ENCODE measurements at regions not wholly inside any gene's neighbourhood (a gene's known extent, or its start where the extent isn't known, plus 50 kb on each side); places are given as distances from the start of the nearest gene placed in this dataset.

DNA sequence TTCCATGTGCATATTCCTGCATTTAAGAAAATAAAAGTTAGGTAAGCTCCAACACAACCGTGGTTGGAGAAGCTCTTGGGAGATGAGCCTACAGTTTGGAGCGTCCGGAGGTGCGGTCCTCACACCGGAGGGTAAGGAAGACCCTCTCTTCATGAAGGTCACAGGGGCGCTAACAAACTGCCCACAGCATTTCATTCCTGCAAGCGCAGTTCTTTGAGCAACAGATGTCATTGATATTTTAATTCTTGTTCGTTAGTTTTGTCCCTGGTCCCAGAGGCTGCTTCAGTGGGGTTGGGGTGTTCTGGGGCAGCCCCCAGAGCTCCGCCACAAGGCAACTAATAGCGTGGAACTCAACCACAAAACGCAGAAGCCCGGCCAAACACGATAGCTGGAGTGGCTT is 376.2 kb downstream of the IRX2 start:
- Histone ChIP-seq H3K4me3 (no peak overlapping the region), H3K9ac (no peak overlapping the region), H3K36me3 (no peaks in the 10 kb centered on the region), H3K9me3 (ENCODE audit: low read depth) (no peaks in the 10 kb centered on the region), H3K4me2 (no peak overlapping the region), H3F3A (ENCODE audit: low read depth) (no peaks in the 10 kb centered on the region), H4K20me1 (ENCODE audit: low read depth) (no peaks in the 10 kb centered on the region), H3K79me2 (ENCODE audit: low read depth) (no peaks in the 10 kb centered on the region), H3K27ac (no peak overlapping the region), H3K4me1 (no peaks in the 10 kb centered on the region), H3K27me3 (no peaks in the 10 kb centered on the region), H2AFZ (replicated peaks) (no peak overlapping the region)
- peaks cover 7% of the 10 kb centered on the region for H3K4me1 Mint-ChIP-seq
- no peak for DNase-seq (ENCODE audit: low spot score)
- no peaks in the 10 kb centered on the region for H3K36me3 Mint-ChIP-seq
- peaks cover 3% of the 10 kb centered on the region for H3K27me3 Mint-ChIP-seq (ENCODE audit: insufficient read depth, low read depth)
- H3K4me3 Mint-ChIP-seq: no peak overlapping the region
- TF ChIP-seq EZH2phosphoT487 (IDR thresholded peaks at IDR 0.05) (no peak), EZH2 (IDR thresholded peaks at IDR 0.05) (no peak), CTCF (IDR thresholded peaks at IDR 0.05) (no peak)
- H3K9me3 Mint-ChIP-seq: peaks cover 9% of the 10 kb centered on the region
- H3K27ac Mint-ChIP-seq: no peak overlapping the region

- no peak for DNase-seq (ENCODE audit: low spot score)
- Histone ChIP-seq H3K4me3 (no peak overlapping the region), H3K4me1 (no peaks in the 10 kb centered on the region), H3K9me3 (ENCODE audit: low read depth) (no peaks in the 10 kb centered on the region), H3F3A (ENCODE audit: low read depth) (no peaks in the 10 kb centered on the region), H3K27ac (no peak overlapping the region), H3K27me3 (no peaks in the 10 kb centered on the region), H3K36me3 (no peaks in the 10 kb centered on the region), H2AFZ (replicated peaks) (no peak overlapping the region), H4K20me1 (ENCODE audit: low read depth) (no peaks in the 10 kb centered on the region), H3K9ac (no peak overlapping the region), H3K79me2 (ENCODE audit: low read depth) (no peaks in the 10 kb centered on the region), H3K4me2 (no peak overlapping the region)
- peaks cover 8% of the 10 kb centered on the region for H3K9me3 Mint-ChIP-seq
- H3K36me3 Mint-ChIP-seq: no peaks in the 10 kb centered on the region
- peaks cover 5% of the 10 kb centered on the region for H3K27me3 Mint-ChIP-seq (ENCODE audit: insufficient read depth, low read depth)
- TF ChIP-seq CTCF (IDR thresholded peaks at IDR 0.05): no peak
- TF ChIP-seq EZH2 (IDR thresholded peaks at IDR 0.05): no peak
- TF ChIP-seq EZH2phosphoT487 (IDR thresholded peaks at IDR 0.05): no peak
- H3K4me3 Mint-ChIP-seq: no peak overlapping the region
- H3K4me1 Mint-ChIP-seq: peaks cover 7% of the 10 kb centered on the region
- H3K27ac Mint-ChIP-seq: no peak overlapping the region
These were observed 376.8 kb downstream of the IRX2 start for GRCh38 chr5:2374703-2375102.

DNA sequence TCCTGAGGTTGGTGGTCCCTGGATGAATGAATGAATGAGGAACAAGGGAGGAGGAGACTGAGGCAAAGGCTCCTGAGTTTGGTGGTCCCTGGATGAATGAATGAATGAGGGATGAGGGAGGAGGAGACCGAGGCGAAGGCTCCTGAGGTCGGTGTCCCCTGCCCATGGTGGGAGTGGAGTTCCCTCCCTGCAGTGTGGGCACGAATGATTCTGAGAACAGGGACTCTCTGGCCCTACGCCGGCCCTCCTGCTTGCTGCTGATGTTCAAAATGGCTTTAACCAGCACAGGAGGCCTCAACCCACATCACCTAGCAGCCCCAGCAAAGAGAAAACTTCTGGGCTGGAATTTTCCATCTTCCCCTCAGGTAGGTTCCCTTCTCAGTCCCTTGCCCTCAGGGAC is 377.8 kb downstream of the IRX2 start:
- H3K4me3 ChIP-seq: no peak overlapping the region
- Mint-ChIP-seq H3K4me1 (peaks cover 8% of the 10 kb centered on the region), H3K36me3 (no peaks in the 10 kb centered on the region), H3K4me3 (peak overlapping the region; percentile 48), H3K27me3 (ENCODE audit: insufficient read depth, low read depth) (peaks cover 9% of the 10 kb centered on the region), H3K9me3 (peaks cover 8% of the 10 kb centered on the region), H3K27ac (no peak overlapping the region)
- no peak overlapping the region for H2AFZ ChIP-seq (replicated peaks)
- no peak overlapping the region for H3K9ac ChIP-seq
- H3K9me3 ChIP-seq (ENCODE audit: low read depth): no peaks in the 10 kb centered on the region
- no peaks in the 10 kb centered on the region for H3K79me2 ChIP-seq (ENCODE audit: low read depth)
- no peaks in the 10 kb centered on the region for H3K36me3 ChIP-seq
- H4K20me1 ChIP-seq (ENCODE audit: low read depth): no peaks in the 10 kb centered on the region
- TF ChIP-seq EZH2phosphoT487 (IDR thresholded peaks at IDR 0.05) (no peak), CTCF (IDR thresholded peaks at IDR 0.05) (no peak), EZH2 (IDR thresholded peaks at IDR 0.05) (no peak)
- H3K27ac ChIP-seq: no peak overlapping the region
- H3K4me1 ChIP-seq: no peaks in the 10 kb centered on the region
- no peaks in the 10 kb centered on the region for H3K27me3 ChIP-seq
- H3F3A ChIP-seq (ENCODE audit: low read depth): no peaks in the 10 kb centered on the region
- DNase-seq (ENCODE audit: low spot score): no peak
- H3K4me2 ChIP-seq: no peak overlapping the region

- Mint-ChIP-seq H3K27me3 (ENCODE audit: insufficient read depth, low read depth) (peaks cover 9% of the 10 kb centered on the region), H3K4me1 (peaks cover 17% of the 10 kb centered on the region), H3K9me3 (peaks cover 8% of the 10 kb centered on the region), H3K36me3 (no peaks in the 10 kb centered on the region), H3K27ac (no peak overlapping the region), H3K4me3 (no peak overlapping the region)
- no peaks in the 10 kb centered on the region for H3K36me3 ChIP-seq
- H3F3A ChIP-seq (ENCODE audit: low read depth): no peaks in the 10 kb centered on the region
- H4K20me1 ChIP-seq (ENCODE audit: low read depth): no peaks in the 10 kb centered on the region
- H3K79me2 ChIP-seq (ENCODE audit: low read depth): no peaks in the 10 kb centered on the region
- H3K27me3 ChIP-seq: no peaks in the 10 kb centered on the region
- no peaks in the 10 kb centered on the region for H3K9me3 ChIP-seq (ENCODE audit: low read depth)
- H3K27ac ChIP-seq: no peak overlapping the region
- H3K4me1 ChIP-seq: no peaks in the 10 kb centered on the region
- H2AFZ ChIP-seq (replicated peaks): no peak overlapping the region
- no peak overlapping the region for H3K4me3 ChIP-seq
- no peak for TF ChIP-seq EZH2 (IDR thresholded peaks at IDR 0.05)
- no peak for TF ChIP-seq CTCF (IDR thresholded peaks at IDR 0.05)
- no peak for TF ChIP-seq EZH2phosphoT487 (IDR thresholded peaks at IDR 0.05)
- H3K9ac ChIP-seq: no peak overlapping the region
- no peak for DNase-seq (ENCODE audit: low spot score)
- no peak overlapping the region for H3K4me2 ChIP-seq
These were observed 380.1 kb downstream of the IRX2 start for GRCh38 chr5:2371419-2371710.

Measured in neural progenitor cell (in vitro differentiated cells).